IMR-90 (cell line): ENCODE measurements at regions not wholly inside any gene's neighbourhood (a gene's known extent, or its start where the extent isn't known, plus 50 kb on each side); places are given as distances from the start of the nearest gene placed in this dataset.

Source experiments
- ATAC-seq: fragments of 200-7000 bp; cut with Tn5 transposase; 2 replicates; pipeline ENCODE4 v1.9.1; 2020; ENCODE audit warnings: low read depth, mild to moderate bottlenecking, moderate library complexity
- BruUV-seq: library from RNA; stranded (reverse); fragments of 400-500 nt; replicated peaks from 2 replicates; lab custom pipeline; 2021; lab: Mats Ljungman, UMichigan
- CTCF ChIA-PET: fragments of 300-600 bp; formaldehyde crosslinking; extraction: SDS; loops from one replicate; lab custom pipeline; 2021; ENCODE audit warnings: antibody characterized with exemption; lab: Yijun Ruan, JAX
- POLR2A ChIA-PET: fragments of 300-600 bp; sonication (Branson Sonifier 250); formaldehyde crosslinking; loops from one replicate; lab custom pipeline; 2022; ENCODE audit warnings: antibody characterized with exemption; ENCODE audit not compliant: unreplicated experiment; lab: Charles Lee
- DNase-seq: peaks from one replicate; pipeline ENCODE4 v3.0.0; 2013
- H2AFZ ChIP-seq: replicated peaks from 2 replicates; pipeline ENCODE3; 2013; ENCODE audit warnings: low read length, mild to moderate bottlenecking; ENCODE audit not compliant: poor library complexity
- H2AK5ac ChIP-seq: 2 replicates; pipeline ENCODE4 v1.6.1; 2013; ENCODE audit warnings: low read depth, low read length, inconsistent platforms
- H2AK9ac ChIP-seq: replicated peaks from 2 replicates; pipeline ENCODE3; 2013; ENCODE audit warnings: mild to moderate bottlenecking, low read depth, low read length, moderate library complexity; ENCODE audit not compliant: poor library complexity
- H2BK120ac ChIP-seq: 2 replicates; pipeline ENCODE4 v1.6.1; 2013; ENCODE audit warnings: low read depth, low read length, inconsistent platforms
- H2BK15ac ChIP-seq: 3 replicates; pipeline ENCODE4 v1.6.1; 2013; ENCODE audit warnings: low read depth, low read length, inconsistent platforms
- H2BK20ac ChIP-seq: 2 replicates; pipeline ENCODE4 v1.6.1; 2013; ENCODE audit warnings: low read depth, mild to moderate bottlenecking, inconsistent platforms, low read length, moderate library complexity
- H2BK5ac ChIP-seq: 2 replicates; pipeline ENCODE4 v1.6.1; 2013; ENCODE audit warnings: mild to moderate bottlenecking, low read depth, low read length, inconsistent platforms; ENCODE audit not compliant: poor library complexity, severe bottlenecking
- H3K14ac ChIP-seq: replicated peaks from 2 replicates; pipeline ENCODE4 v1.6.1; 2013; ENCODE audit warnings: low read depth, low read length, inconsistent platforms
- H3K18ac ChIP-seq: 2 replicates; pipeline ENCODE4 v1.6.1; 2013; ENCODE audit warnings: low read depth, low read length, control low read depth
- H3K23ac ChIP-seq: 2 replicates; pipeline ENCODE4 v1.6.1; 2013; ENCODE audit warnings: low read depth, low read length, inconsistent platforms
- H3K27ac ChIP-seq: 2 replicates; pipeline ENCODE4 v1.5.1; 2013; ENCODE audit warnings: mild to moderate bottlenecking, control low read depth, low read length; ENCODE audit not compliant: insufficient read depth
- H3K27me3 ChIP-seq: 2 replicates; pipeline ENCODE4 v1.6.1; 2013; ENCODE audit warnings: low read length; ENCODE audit not compliant: control insufficient read depth, insufficient read depth
- H3K36me3 ChIP-seq: 2 replicates; pipeline ENCODE4 v1.6.1; 2013; ENCODE audit warnings: low read length, mixed read lengths; ENCODE audit not compliant: control insufficient read depth, insufficient read depth
- H3K4ac ChIP-seq: 2 replicates; pipeline ENCODE4 v1.6.1; 2013; ENCODE audit warnings: low read depth, low read length, inconsistent platforms
- H3K4me1 ChIP-seq: 2 replicates; pipeline ENCODE4 v1.6.1; 2013; ENCODE audit warnings: low read length, mixed read lengths; ENCODE audit not compliant: control insufficient read depth, insufficient read depth
- H3K4me2 ChIP-seq: 2 replicates; pipeline ENCODE4 v1.6.1; 2013; ENCODE audit warnings: low read depth, mild to moderate bottlenecking, control low read depth, low read length, moderate library complexity
- H3K4me3 ChIP-seq: 2 replicates; pipeline ENCODE4 v1.5.1; 2013; ENCODE audit warnings: low read depth, mild to moderate bottlenecking, control low read depth, low read length, moderate library complexity; ENCODE audit not compliant: insufficient read depth
- H3K56ac ChIP-seq: 2 replicates; pipeline ENCODE4 v1.6.1; 2013; ENCODE audit warnings: low read length, inconsistent platforms; ENCODE audit not compliant: insufficient read depth; ENCODE audit errors: extremely low read depth
- H3K79me1 ChIP-seq, 2 experiments: 2 replicates each; pipeline ENCODE4 v1.6.1; 2013; ENCODE audit warnings: low read length in 2 of 2, inconsistent platforms in 1 of 2, low read depth in 1 of 2
- H3K9ac ChIP-seq: 2 replicates; pipeline ENCODE4 v1.6.1; 2013; ENCODE audit warnings: low read depth, low read length, control low read depth
- H3K9me1 ChIP-seq: 2 replicates; pipeline ENCODE4 v1.6.1; 2013; ENCODE audit warnings: low read length, inconsistent platforms; ENCODE audit not compliant: insufficient read depth
- H3K9me3 ChIP-seq: 2 replicates; pipeline ENCODE4 v1.6.1; 2013; ENCODE audit warnings: low read length; ENCODE audit not compliant: control insufficient read depth, insufficient read depth
- H4K20me1 ChIP-seq: 2 replicates; pipeline ENCODE4 v1.6.1; 2013; ENCODE audit warnings: low read length, inconsistent platforms; ENCODE audit not compliant: insufficient read depth
- H4K5ac ChIP-seq: 2 replicates; pipeline ENCODE4 v1.6.1; 2013; ENCODE audit warnings: mild to moderate bottlenecking, low read depth, low read length, control low read depth
- H4K8ac ChIP-seq, 2 experiments: 2 replicates each; pipeline ENCODE4 v1.6.1; 2013; ENCODE audit warnings: low read depth in 2 of 2, low read length in 2 of 2, control low read depth in 1 of 2, inconsistent platforms in 1 of 2
- H4K91ac ChIP-seq: 2 replicates; pipeline ENCODE4 v1.6.1; 2013; ENCODE audit warnings: low read depth, low read length, inconsistent platforms; ENCODE audit not compliant: insufficient read depth
- BHLHE40 ChIP-seq: fragments of 150-350 bp; IDR thresholded peaks from 2 replicates; pipeline ENCODE4 v1.6.1; 2016; ENCODE audit warnings: mild to moderate bottlenecking, low read depth, low read length
- CEBPB ChIP-seq: IDR thresholded peaks from 2 replicates; pipeline ENCODE4 v1.6.1; 2012; ENCODE audit warnings: low read depth, low read length, improper control_type of control experiment
- CHD1 ChIP-seq: IDR thresholded peaks from 2 replicates; pipeline ENCODE4 v1.6.1; 2012; ENCODE audit warnings: low read depth, low read length, improper control_type of control experiment
- CTCF ChIP-seq: conservative IDR thresholded peaks from 2 replicates; pipeline ENCODE4 v1.5.1; 2012; ENCODE audit warnings: mild to moderate bottlenecking, low read depth, low read length, improper control_type of control experiment
- ELK1 ChIP-seq: fragments of 150-350 bp; IDR thresholded peaks from 2 replicates; pipeline ENCODE4 v1.6.1; 2016; ENCODE audit warnings: low read depth, mild to moderate bottlenecking, low read length, moderate library complexity, borderline replicate concordance
- FOS ChIP-seq: fragments of 150-350 bp; IDR thresholded peaks from 2 replicates; pipeline ENCODE4 v1.6.1; 2016; ENCODE audit warnings: low read depth, low read length
- MAFK ChIP-seq: IDR thresholded peaks from 2 replicates; pipeline ENCODE4 v1.6.1; 2012; ENCODE audit warnings: low read depth, low read length, improper control_type of control experiment
- MAZ ChIP-seq: IDR thresholded peaks from 2 replicates; pipeline ENCODE4 v1.6.1; 2012; ENCODE audit warnings: low read depth, mild to moderate bottlenecking, low read length, improper control_type of control experiment, moderate library complexity, borderline replicate concordance
- MXI1 ChIP-seq: IDR thresholded peaks from 2 replicates; pipeline ENCODE4 v1.6.1; 2012; ENCODE audit warnings: low read depth, mild to moderate bottlenecking, low read length, moderate library complexity, borderline replicate concordance
- NFE2L2 ChIP-seq: fragments of 150-350 bp; IDR thresholded peaks from 2 replicates; pipeline ENCODE4 v1.6.1; 2016; ENCODE audit warnings: low read depth, mild to moderate bottlenecking, low read length
- POLR2A ChIP-seq: IDR thresholded peaks from 2 replicates; pipeline ENCODE4 v1.6.1; 2012; ENCODE audit warnings: mild to moderate bottlenecking, low read depth, low read length
- RAD21 ChIP-seq: IDR thresholded peaks from 2 replicates; pipeline ENCODE4 v1.6.1; 2012; ENCODE audit warnings: low read length, improper control_type of control experiment
- RCOR1 ChIP-seq: IDR thresholded peaks from 2 replicates; pipeline ENCODE4 v1.6.1; 2012; ENCODE audit warnings: mild to moderate bottlenecking, low read length, improper control_type of control experiment; ENCODE audit not compliant: insufficient replicate concordance
- RFX5 ChIP-seq: IDR thresholded peaks from 2 replicates; pipeline ENCODE4 v1.8.0; 2012; ENCODE audit warnings: low read depth, mild to moderate bottlenecking, low read length, moderate library complexity
- SMC3 ChIP-seq: fragments of 150-350 bp; IDR thresholded peaks from 2 replicates; pipeline ENCODE4 v1.6.1; 2016; ENCODE audit warnings: low read depth, mild to moderate bottlenecking, antibody characterized with exemption, low read length, moderate library complexity
- USF2 ChIP-seq: fragments of 150-350 bp; IDR thresholded peaks from 2 replicates; pipeline ENCODE4 v1.6.1; 2017; ENCODE audit warnings: mild to moderate bottlenecking, antibody characterized with exemption, low read length, low read depth
- WGBS, 2 experiments: methylation state at CpG; one replicate each; pipeline versions ENCODE4 v1.1.5 to v1.1.7; 2013; ENCODE audit warnings: missing lambda C conversion rate in 2 of 2; ENCODE audit not compliant: insufficient read length in 1 of 2; ENCODE audit errors: extremely low coverage in 2 of 2; 5-methylcytosine and 5-hydroxymethylcytosine counted together
- dilution Hi-C: fragments of 300-500 bp; cut with HindIII; formaldehyde crosslinking; loops from one replicate; pipeline ENCODE4 v1.14.3; 2018; ENCODE audit warnings: low sequenced_read_pairs; ENCODE audit not compliant: unreplicated experiment
- in situ Hi-C: fragments of 300-500 bp; cut with MboI; formaldehyde crosslinking; loops from 3 replicates; pipeline ENCODE4 v1.14.3; 2019; ENCODE audit warnings: low sequenced_read_pairs, inconsistent platforms, mixed read lengths
- intact Hi-C: fragments of 100-400 bp; cut with micrococcal nuclease; formaldehyde crosslinking; loops from 2 replicates; pipeline ENCODE4 v1.10.0; 2022

GRCh38 chr20:22404419-22405170 is 179.8 kb downstream of the FOXA2 start:
- ChIA-PET POLR2A (no interaction called here), CTCF (no interaction called here)
- H2AK9ac ChIP-seq: no peak overlapping the region
- H3K27me3 ChIP-seq: no peaks in the 10 kb centered on the region
- in situ Hi-C loops: no loop called here
- H3K9ac ChIP-seq: no peak overlapping the region
- no peak overlapping the region for H3K4me3 ChIP-seq
- no peak overlapping the region for H3K4ac ChIP-seq
- H3K79me1 ChIP-seq: no peaks in the 10 kb centered on the region
- no TSS peak for BruUV-seq
- dilution Hi-C loops: no loop called here
- no peak for TF ChIP-seq RFX5
- TF ChIP-seq RAD21: no peak
- no peak for TF ChIP-seq MAZ
- no peak for TF ChIP-seq RCOR1
- TF ChIP-seq BHLHE40: no peak
- no peak for TF ChIP-seq CEBPB
- TF ChIP-seq CTCF: no peak
- TF ChIP-seq SMC3: no peak
- no peak for TF ChIP-seq POLR2A
- no peak for TF ChIP-seq USF2
- TF ChIP-seq NFE2L2: no peak
- no peak for TF ChIP-seq ELK1
- no peak for TF ChIP-seq MAFK
- TF ChIP-seq CHD1: no peak
- no peak for TF ChIP-seq FOS
- TF ChIP-seq MXI1: no peak
- H2AK5ac ChIP-seq: no peak overlapping the region
- no peak overlapping the region for H2BK15ac ChIP-seq
- H3K18ac ChIP-seq: no peak overlapping the region
- H3K27ac ChIP-seq: no peak overlapping the region
- WGBS, 2 experiments: 0% methylated on average over 1 of the region's 7 CpGs; no CpG with 5 or more reads in 1 of the 2 experiments
- H2BK120ac ChIP-seq: no peak overlapping the region
- H2AFZ ChIP-seq: no peak overlapping the region
- H3K4me2 ChIP-seq: no peak overlapping the region
- no peaks in the 10 kb centered on the region for H4K20me1 ChIP-seq
- H2BK20ac ChIP-seq: no peak overlapping the region
- no peaks in the 10 kb centered on the region for H3K4me1 ChIP-seq
- intact Hi-C loops: no loop called here
- H4K91ac ChIP-seq: no peak overlapping the region
- H3K14ac ChIP-seq: no peak overlapping the region
- no peak overlapping the region for H4K8ac ChIP-seq
- no peak overlapping the region for H4K5ac ChIP-seq
- DNase-seq: no peak
- no peak for ATAC-seq
- no peaks in the 10 kb centered on the region for H3K36me3 ChIP-seq
- no peaks in the 10 kb centered on the region for H3K9me1 ChIP-seq
- no peak overlapping the region for H3K56ac ChIP-seq
- H3K23ac ChIP-seq: no peak overlapping the region
- H3K9me3 ChIP-seq: no peaks in the 10 kb centered on the region
- no peak overlapping the region for H2BK5ac ChIP-seq
